Kidney (tissue), 13 donors: ENCODE measurements at regions not wholly inside any gene's neighbourhood (a gene's known extent, or its start where the extent isn't known, plus 50 kb on each side); places are given as distances from the start of the nearest gene placed in this dataset.
"Not testable (repeated sequence)": the region's sequence is repeated elsewhere in the genome, so short reads cannot be mapped to it uniquely, and the experiment has no call there.

ENCODE experiments used
- DNase-seq, 5 donors: peaks; one replicate each; pipeline ENCODE4 v3.0.0-alpha.2; 2013 to 2020
- FAIRE-seq: peaks from 2 replicates; lab custom pipeline; 2012; peaks lifted over from hg19 to GRCh38; lab: Jason Lieb, UNC
- H3K27ac ChIP-seq, 2 donors: one replicate each; pipeline ENCODE4 v1.7.0; 2013; ENCODE audit warnings: low read depth in 2 of 2, low read length in 2 of 2, inconsistent platforms in 1 of 2
- H3K27me3 ChIP-seq: one replicate; pipeline ENCODE4 v1.7.1; 2013; ENCODE audit warnings: low read length, inconsistent platforms; ENCODE audit not compliant: control insufficient read depth, insufficient read depth
- H3K36me3 ChIP-seq, 3 donors: one replicate each; pipeline versions ENCODE4 v1.7.0 to v1.7.1; 2013; ENCODE audit warnings: low read length in 3 of 3, control low read depth in 1 of 3, inconsistent platforms in 1 of 3; ENCODE audit not compliant: insufficient read depth in 3 of 3, control insufficient read depth in 2 of 3
- H3K4me1 ChIP-seq, 3 donors: one replicate each; pipeline versions ENCODE4 v1.7.0 to v1.7.1; 2013; ENCODE audit warnings: low read length in 3 of 3, inconsistent platforms in 1 of 3, low read depth in 1 of 3; ENCODE audit not compliant: control insufficient read depth in 2 of 3, insufficient read depth in 2 of 3
- H3K4me3 ChIP-seq, 3 donors: one replicate each; pipeline versions ENCODE4 v1.7.0 to v1.8.1; 2013; ENCODE audit warnings: low read length in 3 of 3, control low read depth in 1 of 3, inconsistent platforms in 1 of 3
- H3K9ac ChIP-seq, 3 donors: one replicate each; pipeline versions ENCODE4 v1.7.0 to v1.7.1; 2013; ENCODE audit warnings: low read length in 3 of 3, control low read depth in 1 of 3, inconsistent platforms in 1 of 3
- H3K9me3 ChIP-seq, 3 donors: one replicate each; pipeline versions ENCODE4 v1.7.0 to v1.7.1; 2013; ENCODE audit warnings: low read length in 3 of 3, control low read depth in 1 of 3, inconsistent platforms in 1 of 3; ENCODE audit not compliant: control insufficient read depth in 2 of 3, insufficient read depth in 1 of 3
- intact Hi-C: fragments of 100-400 bp; cut with DNase I; formaldehyde crosslinking; loops from one replicate; pipeline ENCODE4 v1.11.1; 2022
- TF ChIP-seq, protein P1 (sequence below): IDR thresholded peaks from 3 replicates; pipeline ENCODE4 v1.5.1; 2012; ENCODE audit warnings: mild to moderate bottlenecking, moderate library complexity, borderline replicate concordance; ENCODE audit not compliant: insufficient read depth; ENCODE audit errors: extremely low read depth
- donor health status: control.
- donor health status: control.
- donor health status: control.
- donor health status: control.
- donor health status: control.
- donor health status: DM: yes; HTN: yes; CAD: no.
- donor health status: Normal renal cell carcinoma (clear cell type).

DNA sequence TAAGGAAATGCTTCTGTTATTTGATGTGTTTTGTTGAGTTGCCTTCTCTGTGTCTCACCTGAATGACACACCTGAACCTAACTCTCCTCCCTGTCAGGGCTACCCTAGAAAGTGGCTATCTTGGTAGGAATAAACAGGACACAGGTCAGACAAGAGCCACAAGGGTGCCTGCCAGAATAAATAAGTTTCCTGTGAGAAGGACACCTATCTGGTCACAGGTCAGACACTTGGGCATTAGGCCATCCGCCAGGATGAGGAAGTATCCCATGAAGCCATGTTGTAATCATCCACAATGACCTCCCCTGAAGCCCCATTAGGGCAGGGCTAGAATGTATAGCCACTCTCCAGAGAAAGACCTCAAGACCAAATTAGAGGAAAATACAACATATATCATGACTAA lies 318.8 kb downstream of the ZNF674 start:
- H3K27me3 ChIP-seq, result no peaks in the 10 kb centered on the region
- no peak overlapping the region for H3K4me3 ChIP-seq
- DNase-seq (no peak), FAIRE-seq (no peak)
- no peaks in the 10 kb centered on the region for H3K36me3 ChIP-seq
- H3K4me1 ChIP-seq, result no peaks in the 10 kb centered on the region
- intact Hi-C loops, result no loop called here
- TF ChIP-seq, protein P1, sequence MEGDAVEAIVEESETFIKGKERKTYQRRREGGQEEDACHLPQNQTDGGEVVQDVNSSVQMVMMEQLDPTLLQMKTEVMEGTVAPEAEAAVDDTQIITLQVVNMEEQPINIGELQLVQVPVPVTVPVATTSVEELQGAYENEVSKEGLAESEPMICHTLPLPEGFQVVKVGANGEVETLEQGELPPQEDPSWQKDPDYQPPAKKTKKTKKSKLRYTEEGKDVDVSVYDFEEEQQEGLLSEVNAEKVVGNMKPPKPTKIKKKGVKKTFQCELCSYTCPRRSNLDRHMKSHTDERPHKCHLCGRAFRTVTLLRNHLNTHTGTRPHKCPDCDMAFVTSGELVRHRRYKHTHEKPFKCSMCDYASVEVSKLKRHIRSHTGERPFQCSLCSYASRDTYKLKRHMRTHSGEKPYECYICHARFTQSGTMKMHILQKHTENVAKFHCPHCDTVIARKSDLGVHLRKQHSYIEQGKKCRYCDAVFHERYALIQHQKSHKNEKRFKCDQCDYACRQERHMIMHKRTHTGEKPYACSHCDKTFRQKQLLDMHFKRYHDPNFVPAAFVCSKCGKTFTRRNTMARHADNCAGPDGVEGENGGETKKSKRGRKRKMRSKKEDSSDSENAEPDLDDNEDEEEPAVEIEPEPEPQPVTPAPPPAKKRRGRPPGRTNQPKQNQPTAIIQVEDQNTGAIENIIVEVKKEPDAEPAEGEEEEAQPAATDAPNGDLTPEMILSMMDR, result no peak
- no peak overlapping the region for H3K27ac ChIP-seq
- H3K9me3 ChIP-seq, result no peaks in the 10 kb centered on the region
- no peak overlapping the region for H3K9ac ChIP-seq

DNA sequence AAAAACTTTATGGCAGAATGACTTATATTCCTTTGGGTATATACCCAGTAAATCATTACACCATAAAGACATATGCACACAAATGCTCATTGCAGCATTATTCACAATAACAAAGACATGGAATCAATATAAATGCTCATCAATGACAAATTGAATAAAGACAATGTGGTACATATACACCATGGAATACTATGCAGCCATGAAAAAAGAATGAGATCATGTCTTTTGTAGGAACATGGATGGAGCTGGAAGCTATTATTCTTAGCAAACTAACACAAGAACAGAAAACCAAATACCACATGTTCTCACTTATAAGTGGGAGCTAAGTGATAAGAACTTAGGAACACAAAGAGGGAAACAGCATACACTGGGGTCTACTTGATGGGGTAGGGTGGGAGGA lies 321.7 kb downstream of the ZNF674 start:
- FAIRE-seq, H3K4me3 ChIP-seq, H3K9ac ChIP-seq, H3K4me1 ChIP-seq, DNase-seq, intact Hi-C loops, H3K27ac ChIP-seq, H3K36me3 ChIP-seq, H3K27me3 ChIP-seq, H3K9me3 ChIP-seq: not testable (repeated sequence)

DNA sequence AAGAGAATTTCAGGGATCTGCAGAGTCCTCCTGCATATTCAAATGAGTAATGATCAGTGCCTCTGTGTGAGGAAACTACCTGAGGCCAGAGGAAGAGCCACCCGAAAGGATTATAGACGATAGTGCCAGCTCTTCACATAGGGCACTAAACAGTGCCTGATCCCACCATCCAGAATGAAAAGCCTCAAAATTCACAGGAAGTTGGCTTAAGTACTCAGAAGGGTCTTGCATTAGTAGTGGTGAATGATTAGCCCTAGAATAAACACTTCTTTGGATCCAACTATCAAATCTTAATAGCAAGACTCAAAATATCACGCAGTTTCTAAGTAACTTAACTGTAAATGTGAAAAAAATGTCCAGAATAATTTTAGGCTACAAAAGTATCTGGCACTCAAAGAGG lies 324.4 kb downstream of the ZNF674 start:
- H3K27me3 ChIP-seq, result no peaks in the 10 kb centered on the region
- no peak overlapping the region for H3K27ac ChIP-seq
- H3K36me3 ChIP-seq, result no peaks in the 10 kb centered on the region
- no peak overlapping the region for H3K4me3 ChIP-seq
- intact Hi-C loops, result no loop called here
- H3K9me3 ChIP-seq, result no peaks in the 10 kb centered on the region
- H3K9ac ChIP-seq, result no peak overlapping the region
- TF ChIP-seq, protein P1, result no peak
- H3K4me1 ChIP-seq, result no peaks in the 10 kb centered on the region
- DNase-seq, result no peak
- FAIRE-seq, result no peak

DNA sequence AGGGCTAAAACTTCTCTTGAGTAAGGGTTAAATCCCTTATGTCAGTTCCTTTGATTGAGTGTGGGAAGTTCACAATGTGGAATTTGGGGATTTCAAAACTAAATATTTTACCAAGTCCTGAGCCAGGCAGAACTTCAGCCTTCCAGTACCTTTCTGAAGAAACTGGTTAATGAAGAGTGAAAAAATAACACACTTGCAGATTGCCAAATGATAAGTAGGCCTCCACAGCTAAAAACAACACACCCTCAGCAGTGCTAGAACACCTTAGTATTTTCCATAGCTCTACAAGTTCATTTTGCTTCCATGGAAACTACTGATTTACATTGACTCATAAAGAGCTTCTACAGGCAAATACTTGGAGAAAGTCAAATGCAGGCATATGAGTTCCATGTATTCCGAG lies 326.8 kb downstream of the ZNF674 start:
- no peak overlapping the region for H3K27ac ChIP-seq
- H3K4me1 ChIP-seq, result no peaks in the 10 kb centered on the region
- H3K27me3 ChIP-seq, result no peaks in the 10 kb centered on the region
- no peak for FAIRE-seq
- intact Hi-C loops, result no loop called here
- TF ChIP-seq, protein P1, result no peak
- no peak overlapping the region for H3K9ac ChIP-seq
- no peak overlapping the region for H3K4me3 ChIP-seq
- no peak for DNase-seq
- no peaks in the 10 kb centered on the region for H3K9me3 ChIP-seq
- H3K36me3 ChIP-seq, result no peaks in the 10 kb centered on the region
